GM23248 (cell line): ENCODE measurements at regions not wholly inside any gene's neighbourhood (a gene's known extent, or its start where the extent isn't known, plus 50 kb on each side); places are given as distances from the start of the nearest gene placed in this dataset.

Source experiments
- DNase-seq: peaks from one replicate; pipeline ENCODE4 v3.0.0-alpha.2; 2015
- H2AFZ ChIP-seq: fragments of 200-600 bp; sonication (generic); 2 replicates; pipeline ENCODE4 v1.6.1; 2016; ENCODE audit warnings: antibody characterized with exemption
- H3F3A ChIP-seq: fragments of 200-600 bp; sonication (generic); 2 replicates; pipeline ENCODE4 v1.6.1; 2016; ENCODE audit warnings: mild to moderate bottlenecking, antibody characterized with exemption, mixed run types; ENCODE audit not compliant: insufficient read depth
- H3K27ac ChIP-seq: fragments of 200-600 bp; sonication (generic); 2 replicates; pipeline ENCODE4 v1.5.1; 2016; ENCODE audit warnings: mild to moderate bottlenecking
- H3K27me3 ChIP-seq: fragments of 200-600 bp; sonication (generic); replicated peaks from 2 replicates; pipeline ENCODE4 v1.6.1; 2016; ENCODE audit warnings: mild to moderate bottlenecking; ENCODE audit not compliant: insufficient read depth
- H3K36me3 ChIP-seq: fragments of 200-600 bp; sonication (generic); 2 replicates; pipeline ENCODE4 v1.6.1; 2016; ENCODE audit warnings: low read depth, mild to moderate bottlenecking
- H3K4me1 ChIP-seq: fragments of 200-600 bp; sonication (generic); 2 replicates; pipeline ENCODE4 v1.6.1; 2016; ENCODE audit warnings: mild to moderate bottlenecking; ENCODE audit not compliant: insufficient read depth
- H3K4me2 ChIP-seq: fragments of 200-600 bp; sonication (generic); one replicate; pipeline ENCODE4 v1.6.1; 2016; ENCODE audit warnings: mild to moderate bottlenecking; ENCODE audit not compliant: unreplicated experiment
- H3K4me3 ChIP-seq: fragments of 200-600 bp; sonication (generic); 2 replicates; pipeline ENCODE4 v1.5.1; 2016; ENCODE audit warnings: mild to moderate bottlenecking
- H3K79me2 ChIP-seq: fragments of 200-600 bp; sonication (generic); 2 replicates; pipeline ENCODE4 v1.6.1; 2016; ENCODE audit warnings: mild to moderate bottlenecking; ENCODE audit not compliant: insufficient read depth
- H3K9ac ChIP-seq: fragments of 200-600 bp; sonication (generic); 2 replicates; pipeline ENCODE4 v1.6.1; 2016; ENCODE audit warnings: mild to moderate bottlenecking
- H3K9me2 ChIP-seq: fragments of 200-600 bp; sonication (generic); 2 replicates; pipeline ENCODE4 v1.6.1; 2016; ENCODE audit warnings: mixed run types, mild to moderate bottlenecking, moderate library complexity; ENCODE audit not compliant: insufficient read depth
- H3K9me3 ChIP-seq: fragments of 200-600 bp; sonication (generic); one replicate; pipeline ENCODE4 v1.6.1; 2017; ENCODE audit warnings: low read depth
- H4K20me1 ChIP-seq: fragments of 200-600 bp; sonication (generic); 2 replicates; pipeline ENCODE4 v1.6.0; 2016; ENCODE audit not compliant: insufficient read depth
- EZH2 ChIP-seq: fragments of 200-600 bp; sonication (generic); IDR thresholded peaks from 2 replicates; pipeline ENCODE4 v1.6.1; 2018; ENCODE audit warnings: antibody characterized with exemption, mild to moderate bottlenecking; ENCODE audit not compliant: insufficient read depth, poor library complexity, severe bottlenecking
- EZH2phosphoT487 ChIP-seq: fragments of 200-600 bp; sonication (generic); IDR thresholded peaks from 2 replicates; pipeline ENCODE4 v1.6.1; 2018; ENCODE audit warnings: antibody characterized with exemption, moderate library complexity, mild to moderate bottlenecking, low read depth; ENCODE audit not compliant: insufficient read depth
- WGBS, 2 experiments: methylation state at CpG; one replicate each; pipeline ENCODE4 v1.1.6; 2015 to 2017; ENCODE audit warnings: low lambda C conversion rate in 2 of 2, low coverage in 1 of 2; ENCODE audit errors: missing lambda C conversion rate in 2 of 2; 5-methylcytosine and 5-hydroxymethylcytosine counted together
- in situ Hi-C: fragments of 300-500 bp; cut with MboI; formaldehyde crosslinking; loops from 2 replicates; pipeline ENCODE4 v1.15.0; 2020

GRCh38 chr18:38663270-38663669 lies 1097.7 kb upstream of the CELF4 start:
- no peak for DNase-seq
- no peak for TF ChIP-seq EZH2
- Histone ChIP-seq H3K4me3 (no peak overlapping the region), H3K9me3 (no peaks in the 10 kb centered on the region), H4K20me1 (no peaks in the 10 kb centered on the region), H3K36me3 (no peaks in the 10 kb centered on the region), H3K9me2 (no peaks in the 10 kb centered on the region), H3K9ac (no peak overlapping the region), H3F3A (no peaks in the 10 kb centered on the region), H2AFZ (no peak overlapping the region), H3K27ac (no peak overlapping the region), H3K27me3 (no peaks in the 10 kb centered on the region), H3K4me1 (no peaks in the 10 kb centered on the region), H3K4me2 (no peak overlapping the region), H3K79me2 (no peaks in the 10 kb centered on the region)
- in situ Hi-C loops = no loop called here

GRCh38 chr18:38654946-38655345 lies 1089.3 kb upstream of the CELF4 start:
- WGBS, 2 experiments = 1 to 4% methylated on average over 8 of the region's 8 CpGs
- H3F3A ChIP-seq = no peaks in the 10 kb centered on the region
- H3K36me3 ChIP-seq = no peaks in the 10 kb centered on the region
- no peak overlapping the region for H3K4me3 ChIP-seq
- no peaks in the 10 kb centered on the region for H3K27me3 ChIP-seq
- DNase-seq = no peak
- in situ Hi-C loops = no loop called here
- H3K4me2 ChIP-seq = no peak overlapping the region
- H4K20me1 ChIP-seq = no peaks in the 10 kb centered on the region
- no peak for TF ChIP-seq EZH2
- TF ChIP-seq EZH2phosphoT487 = no peak
- no peaks in the 10 kb centered on the region for H3K79me2 ChIP-seq
- no peaks in the 10 kb centered on the region for H3K9me2 ChIP-seq
- H3K9ac ChIP-seq = no peak overlapping the region
- no peaks in the 10 kb centered on the region for H3K4me1 ChIP-seq
- no peak overlapping the region for H2AFZ ChIP-seq
- no peak overlapping the region for H3K27ac ChIP-seq
- no peaks in the 10 kb centered on the region for H3K9me3 ChIP-seq

- no peaks in the 10 kb centered on the region for H3K27me3 ChIP-seq
- WGBS, 2 experiments = 34 to 43% methylated on average over 4 of the region's 4 CpGs
- H3K79me2 ChIP-seq = no peaks in the 10 kb centered on the region
- H3K4me2 ChIP-seq = no peak overlapping the region
- no peaks in the 10 kb centered on the region for H3F3A ChIP-seq
- H3K9me2 ChIP-seq = no peaks in the 10 kb centered on the region
- no peaks in the 10 kb centered on the region for H3K4me1 ChIP-seq
- H3K9ac ChIP-seq = no peak overlapping the region
- no peak overlapping the region for H3K4me3 ChIP-seq
- no peaks in the 10 kb centered on the region for H3K36me3 ChIP-seq
- H2AFZ ChIP-seq = no peak overlapping the region
- no peaks in the 10 kb centered on the region for H3K9me3 ChIP-seq
- H3K27ac ChIP-seq = no peak overlapping the region
- no peaks in the 10 kb centered on the region for H4K20me1 ChIP-seq
- DNase-seq = no peak
- TF ChIP-seq EZH2phosphoT487 = no peak
- no peak for TF ChIP-seq EZH2
- in situ Hi-C loops = no loop called here
Observed at GRCh38 chr18:38651736-38652135, 1086.1 kb upstream of the CELF4 start.

- Histone ChIP-seq H3K36me3 (no peaks in the 10 kb centered on the region), H2AFZ (no peak overlapping the region), H3K4me1 (no peaks in the 10 kb centered on the region), H3K27me3 (no peaks in the 10 kb centered on the region), H3K4me2 (no peak overlapping the region), H3K9me3 (no peaks in the 10 kb centered on the region), H3F3A (no peaks in the 10 kb centered on the region), H3K9ac (no peak overlapping the region), H4K20me1 (no peaks in the 10 kb centered on the region), H3K27ac (no peak overlapping the region), H3K79me2 (no peaks in the 10 kb centered on the region), H3K9me2 (no peaks in the 10 kb centered on the region), H3K4me3 (no peak overlapping the region)
- WGBS, 2 experiments = 0 to 6% methylated on average over 1 of the region's 1 CpG
- no peak for DNase-seq
- in situ Hi-C loops = loop anchor here (25.0 kb wide), 1 partner anchor 89 kb away; no protein-coding TSS in a partner anchor
- TF ChIP-seq EZH2phosphoT487 = no peak
- no peak for TF ChIP-seq EZH2
Observed at GRCh38 chr18:38648179-38648578, 1082.6 kb upstream of the CELF4 start.

- Histone ChIP-seq H3K27ac (no peak overlapping the region), H3K36me3 (no peaks in the 10 kb centered on the region), H3K79me2 (no peaks in the 10 kb centered on the region), H3K4me1 (no peaks in the 10 kb centered on the region), H3K9me3 (no peaks in the 10 kb centered on the region), H3K9ac (no peak overlapping the region), H3K9me2 (no peaks in the 10 kb centered on the region), H3F3A (no peaks in the 10 kb centered on the region), H4K20me1 (no peaks in the 10 kb centered on the region), H3K4me3 (no peak overlapping the region), H3K27me3 (no peaks in the 10 kb centered on the region), H3K4me2 (no peak overlapping the region), H2AFZ (no peak overlapping the region)
- TF ChIP-seq EZH2phosphoT487 (no peak), EZH2 (no peak)
- no peak for DNase-seq
- in situ Hi-C loops = loop anchor here (25.0 kb wide), 1 partner anchor 91 kb away; no protein-coding TSS in a partner anchor
Observed at GRCh38 chr18:38646296-38646695, 1080.7 kb upstream of the CELF4 start.
